Fibroblast of mammary gland (primary cell): ENCODE measurements at regions not wholly inside any gene's neighbourhood (a gene's known extent, or its start where the extent isn't known, plus 50 kb on each side); places are given as distances from the start of the nearest gene placed in this dataset.

Experiments
- DNase-seq: peaks from one replicate; pipeline ENCODE4 v3.0.0-alpha.2; 2010; ENCODE audit warnings: low read depth
- H3K4me3 ChIP-seq: 2 replicates; pipeline ENCODE4 v1.5.1; 2011; ENCODE audit warnings: low read depth, mild to moderate bottlenecking, low read length, moderate library complexity; ENCODE audit not compliant: control insufficient read depth
- CTCF ChIP-seq: conservative IDR thresholded peaks from 2 replicates; pipeline ENCODE4 v1.5.1; 2011; ENCODE audit warnings: low read depth, low read length, inconsistent platforms; ENCODE audit not compliant: control insufficient read depth, insufficient read depth

GRCh38 chr3:106881186-106881585 is 496.1 kb upstream of the CCDC54 start:
- no peak for DNase-seq
- no peak for TF ChIP-seq CTCF
- H3K4me3 ChIP-seq = no peak overlapping the region

GRCh38 chr3:106882297-106882696 is 494.9 kb upstream of the CCDC54 start:
- TF ChIP-seq CTCF = no peak
- no peak for DNase-seq
- no peak overlapping the region for H3K4me3 ChIP-seq

- H3K4me3 ChIP-seq = no peak overlapping the region
- TF ChIP-seq CTCF = no peak
- no peak for DNase-seq
These were observed 471.2 kb upstream of the CCDC54 start for GRCh38 chr3:106906074-106906473.

- no peak for DNase-seq
- no peak for TF ChIP-seq CTCF
- no peak overlapping the region for H3K4me3 ChIP-seq
These were observed 468.9 kb upstream of the CCDC54 start for GRCh38 chr3:106908181-106908938.

DNA sequence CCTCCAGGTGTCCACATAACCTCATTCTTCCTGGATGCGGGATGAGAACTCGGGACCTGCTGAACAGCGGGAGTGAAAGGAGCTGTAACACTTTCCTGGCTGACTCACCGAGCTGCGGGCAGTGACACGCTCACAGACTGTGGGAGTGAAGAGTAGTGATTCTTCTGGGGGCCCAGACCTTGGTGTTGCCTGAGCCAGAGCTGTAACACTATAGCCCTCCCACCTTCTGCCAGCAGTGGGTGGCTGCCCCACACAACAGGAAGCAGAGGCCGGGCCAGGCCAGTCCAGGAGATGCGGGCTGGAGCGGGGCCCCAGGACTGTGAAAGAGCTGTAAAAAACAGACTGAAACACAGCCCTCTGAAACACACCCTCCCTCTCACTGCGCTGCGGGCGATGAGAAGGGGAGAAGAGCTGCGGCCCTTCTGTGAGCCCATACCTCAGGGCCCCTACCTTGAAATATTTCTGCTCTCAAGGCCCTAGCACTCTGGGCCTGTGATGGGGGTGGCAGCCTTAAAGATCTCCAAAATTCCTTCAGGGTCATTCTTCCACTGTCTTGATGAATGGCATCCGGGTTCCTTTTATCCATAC is 464.0 kb upstream of the CCDC54 start:
- TF ChIP-seq CTCF = no peak
- no peak overlapping the region for H3K4me3 ChIP-seq
- DNase-seq = peak; percentile 6

- no peak for TF ChIP-seq CTCF
- DNase-seq = no peak
- no peak overlapping the region for H3K4me3 ChIP-seq
These were observed 463.3 kb upstream of the CCDC54 start for GRCh38 chr3:106913966-106914365.

DNA sequence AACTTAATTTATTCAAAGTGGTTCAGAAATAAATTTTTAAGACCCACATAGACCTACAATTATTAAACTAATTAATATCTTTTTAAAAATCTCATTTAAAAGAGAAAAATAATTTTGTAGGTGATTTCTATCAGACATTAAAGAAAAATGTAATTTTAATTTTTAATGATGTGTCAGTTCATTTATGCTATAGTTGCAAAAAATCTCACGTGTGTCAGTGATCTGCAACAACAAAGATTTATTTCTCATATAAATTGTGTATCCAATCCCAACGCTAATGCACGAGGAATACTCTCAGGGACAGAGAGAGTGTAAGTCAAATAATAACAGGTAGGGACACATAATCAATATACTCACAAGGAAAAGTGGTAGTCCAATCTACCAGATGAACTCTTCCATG is 456.6 kb upstream of the CCDC54 start:
- no peak for TF ChIP-seq CTCF
- H3K4me3 ChIP-seq = no peak overlapping the region
- DNase-seq = no peak
